HG02981 (cell line): ENCODE measurements at regions not wholly inside any gene's neighbourhood (a gene's known extent, or its start where the extent isn't known, plus 50 kb on each side); places are given as distances from the start of the nearest gene placed in this dataset.

Source experiments
- ATAC-seq: cut with Tn5 transposase; IDR thresholded peaks from one replicate; pipeline ENCODE4 v1.9.1; 2021; ENCODE audit warnings: mild to moderate bottlenecking, moderate library complexity; ENCODE audit not compliant: unreplicated experiment

- no peak for ATAC-seq
Measured at GRCh38 chr5:15220642-15221173, 279.3 kb upstream of the FBXL7 start.

DNA sequence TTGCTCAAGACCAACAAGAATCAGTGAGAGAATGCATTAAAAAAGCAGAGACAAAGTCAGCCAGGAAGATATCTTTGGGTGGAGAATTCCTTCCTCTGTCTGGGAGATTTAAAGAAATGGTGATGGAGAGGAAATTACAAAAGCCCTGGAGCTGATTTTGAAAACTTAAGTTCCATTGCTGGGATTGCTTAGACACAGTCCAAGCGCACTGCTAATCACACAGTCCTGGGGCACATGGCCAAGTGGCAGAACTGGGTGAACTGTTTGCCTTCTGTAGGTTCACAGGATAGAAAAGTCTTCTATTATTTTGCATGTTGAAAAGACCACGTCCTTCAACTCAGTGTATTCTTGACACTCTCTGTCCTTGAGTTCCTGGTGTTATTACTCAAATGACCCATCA lies 284.9 kb upstream of the FBXL7 start:
- no peak for ATAC-seq

GRCh38 chr5:15214010-15214409 lies 286.0 kb upstream of the FBXL7 start:
- ATAC-seq = no peak

GRCh38 chr5:15209053-15209762 lies 290.8 kb upstream of the FBXL7 start:
- ATAC-seq = no peak

GRCh38 chr5:15206133-15206532 lies 293.8 kb upstream of the FBXL7 start:
- ATAC-seq = no peak

- no peak for ATAC-seq
Measured at GRCh38 chr5:15203376-15203775, 296.6 kb upstream of the FBXL7 start.

- ATAC-seq = no peak
Measured at GRCh38 chr5:15191012-15191411, 309.0 kb upstream of the FBXL7 start.

DNA sequence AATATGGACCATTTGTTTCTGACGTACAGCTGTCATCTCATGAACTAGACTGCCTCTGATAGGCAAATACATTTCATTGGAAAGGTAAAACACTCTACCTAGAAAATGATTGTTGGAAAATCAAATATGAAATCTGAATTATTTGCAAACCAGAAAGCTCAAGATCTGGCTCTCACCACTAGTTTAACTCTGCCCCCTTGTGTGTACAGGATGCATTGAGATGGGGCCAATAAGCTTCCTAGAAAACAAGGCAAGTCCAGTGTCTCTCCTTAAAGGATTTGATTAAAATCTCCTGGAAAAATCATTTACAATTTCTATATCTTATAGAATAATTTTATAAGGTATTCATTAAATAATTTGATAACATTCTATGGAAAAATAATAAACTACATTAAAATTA lies 311.9 kb upstream of the ANKH start:
- no peak for ATAC-seq

DNA sequence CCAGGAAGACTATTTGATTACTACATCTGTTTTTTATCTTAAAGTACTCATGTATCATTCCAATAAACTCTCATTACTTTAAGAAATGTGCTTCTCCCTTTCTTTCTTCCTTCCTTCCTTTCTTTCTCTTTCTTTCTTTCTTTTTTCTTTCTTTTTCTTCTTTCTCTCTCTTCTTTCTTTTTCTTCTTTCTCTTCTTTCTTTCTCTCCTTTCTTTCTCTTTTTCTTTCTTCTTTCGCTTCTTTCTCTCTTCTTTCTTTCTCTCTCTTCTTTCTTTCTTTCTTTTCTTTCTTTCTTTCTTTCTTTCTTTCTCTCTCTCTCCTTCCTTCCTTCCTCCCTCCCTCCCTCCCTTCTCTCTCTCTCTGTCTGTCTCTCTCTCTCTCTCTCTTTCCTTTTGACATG lies 298.6 kb upstream of the ANKH start:
- ATAC-seq = no peak

DNA sequence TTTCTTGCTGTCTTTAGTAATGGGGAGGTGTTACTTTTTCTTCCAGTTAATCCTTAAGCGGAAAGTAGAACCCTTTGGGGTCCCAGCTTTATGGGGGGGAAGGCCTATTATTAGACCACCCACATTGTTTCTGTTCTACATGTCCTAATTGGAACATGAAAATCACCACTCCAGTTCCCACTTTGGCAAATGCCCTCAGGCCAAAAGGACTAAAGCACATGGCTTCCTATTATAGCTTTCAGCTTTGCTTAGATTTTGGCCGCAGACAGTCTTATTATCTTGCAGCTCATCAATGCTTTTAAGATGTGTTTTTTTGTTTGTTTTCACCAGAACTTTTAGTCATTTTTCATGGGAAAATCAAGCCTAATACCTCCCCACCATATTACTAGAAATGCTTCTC lies 296.8 kb upstream of the ANKH start:
- no peak for ATAC-seq

DNA sequence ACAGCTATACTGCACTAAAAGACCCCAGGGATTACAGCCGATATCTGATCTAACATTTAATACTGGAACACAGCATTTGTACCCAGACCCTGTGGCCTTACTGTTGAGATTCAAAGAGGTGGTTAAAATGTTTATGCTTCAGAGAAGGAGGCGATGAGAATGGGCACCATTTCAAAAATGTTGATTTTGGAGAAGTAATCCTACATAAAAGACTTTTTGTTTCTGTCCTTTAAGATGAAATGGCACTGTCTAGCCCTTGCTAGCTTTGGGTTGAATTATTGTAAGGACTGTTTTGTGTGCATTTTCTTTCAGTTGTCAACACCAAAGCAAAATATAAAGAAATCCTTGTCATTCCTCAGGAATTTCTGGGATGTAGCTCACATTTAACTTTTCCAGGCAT lies 288.5 kb upstream of the ANKH start:
- ATAC-seq = no peak

GRCh38 chr5:15159606-15160005 lies 288.0 kb upstream of the ANKH start:
- no peak for ATAC-seq

- no peak for ATAC-seq
Measured at GRCh38 chr5:15142458-15142857, 270.9 kb upstream of the ANKH start.

GRCh38 chr5:15137414-15137813 lies 265.8 kb upstream of the ANKH start:
- no peak for ATAC-seq

DNA sequence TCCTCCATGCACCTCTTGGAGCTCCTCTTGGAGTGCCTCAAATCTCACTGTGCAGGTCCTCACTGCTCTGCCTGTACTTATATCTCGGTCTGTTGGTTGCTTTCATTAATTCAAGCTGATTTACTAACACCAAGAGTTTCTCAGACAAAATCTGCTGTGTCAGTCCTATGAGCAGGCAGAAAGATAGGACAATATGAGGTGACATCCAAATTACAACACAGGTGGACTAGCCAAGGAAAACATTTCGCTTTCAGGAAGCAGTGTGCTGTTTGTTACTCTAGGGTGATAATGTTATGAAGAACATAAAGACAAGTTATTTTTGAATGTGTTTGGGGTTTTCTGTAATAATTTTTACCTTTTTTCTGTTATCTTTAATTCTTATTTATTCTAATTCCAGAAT lies 264.1 kb upstream of the ANKH start:
- no peak for ATAC-seq

- ATAC-seq = no peak
Measured at GRCh38 chr5:15133456-15133965, 261.9 kb upstream of the ANKH start.

DNA sequence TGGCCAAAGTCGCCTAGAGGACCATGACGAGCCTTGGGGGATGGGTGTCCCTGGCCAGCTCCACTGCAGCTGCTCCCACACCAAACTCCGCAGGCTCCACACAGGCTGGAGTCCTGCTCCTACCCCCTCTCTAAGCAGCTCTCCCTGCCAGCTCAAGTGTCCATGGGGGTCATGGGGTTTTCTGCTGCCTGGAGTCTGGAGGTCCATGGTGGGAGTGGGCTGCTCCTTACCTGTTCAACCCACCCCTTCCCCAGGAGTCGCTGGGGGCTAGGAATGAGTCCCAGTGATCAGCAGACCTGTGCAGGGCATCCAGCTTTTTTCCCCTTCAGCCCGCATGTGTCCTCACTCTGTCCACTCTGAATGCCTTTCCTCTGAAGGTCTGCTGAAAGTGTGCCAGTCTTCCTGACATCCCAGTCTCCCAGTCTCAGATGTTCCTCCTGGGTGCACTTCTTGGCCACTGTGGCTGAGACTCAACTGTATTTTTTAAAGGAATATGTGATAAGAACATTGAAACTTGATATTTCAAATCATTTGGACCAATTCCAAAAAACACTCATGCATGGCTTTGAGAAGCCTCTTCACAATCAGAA lies 261.3 kb upstream of the ANKH start:
- no peak for ATAC-seq

DNA sequence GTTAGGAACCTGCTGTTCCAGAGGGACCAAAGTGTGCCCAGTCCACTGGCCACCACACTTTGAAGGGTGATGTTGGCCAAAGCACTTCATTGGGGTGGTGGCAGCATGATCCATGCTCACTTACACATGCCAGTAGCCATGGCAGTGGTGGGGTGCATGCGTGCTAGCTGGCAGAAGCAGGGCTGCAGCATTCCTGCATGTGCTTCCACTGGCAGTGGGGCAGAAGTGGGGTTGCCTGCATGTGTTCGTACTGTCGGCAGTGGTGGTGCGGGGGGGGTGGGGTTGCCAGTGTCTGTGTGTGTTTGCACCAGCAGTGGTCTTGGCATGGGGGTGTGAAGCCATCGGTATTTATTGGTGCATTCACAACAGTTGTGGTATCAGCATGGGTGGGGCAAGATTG lies 260.3 kb upstream of the ANKH start:
- no peak for ATAC-seq

- no peak for ATAC-seq
Measured at GRCh38 chr5:15124871-15125568, 253.4 kb upstream of the ANKH start.

GRCh38 chr5:15124461-15124860 lies 252.9 kb upstream of the ANKH start:
- no peak for ATAC-seq

- no peak for ATAC-seq
Measured at GRCh38 chr5:15117688-15118087, 246.1 kb upstream of the ANKH start.

DNA sequence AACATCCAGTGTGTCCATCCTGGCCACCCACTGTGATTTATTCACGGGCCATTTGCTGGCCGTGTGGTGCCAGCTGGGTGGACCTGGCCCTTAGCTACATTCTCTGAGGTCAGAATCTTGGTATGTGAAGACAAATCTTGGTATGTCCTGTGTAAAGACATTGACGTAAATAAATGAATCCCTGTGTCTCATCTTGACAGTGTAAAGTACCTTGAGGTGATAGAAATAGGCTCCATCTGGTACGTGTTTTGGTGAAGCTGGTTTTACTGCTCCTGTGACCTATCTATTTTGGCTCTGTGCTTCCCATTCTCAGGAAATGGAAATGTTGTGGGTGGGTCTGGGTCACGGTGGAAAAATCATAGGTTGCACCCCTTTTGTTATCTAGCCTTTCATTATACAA lies 245.4 kb upstream of the ANKH start:
- ATAC-seq = no peak
